ENCODE measurements at regions not wholly inside any gene's neighbourhood (a gene's known extent, or its start where the extent isn't known, plus 50 kb on each side); places are given as distances from the start of the nearest gene placed in this dataset.

DNA sequence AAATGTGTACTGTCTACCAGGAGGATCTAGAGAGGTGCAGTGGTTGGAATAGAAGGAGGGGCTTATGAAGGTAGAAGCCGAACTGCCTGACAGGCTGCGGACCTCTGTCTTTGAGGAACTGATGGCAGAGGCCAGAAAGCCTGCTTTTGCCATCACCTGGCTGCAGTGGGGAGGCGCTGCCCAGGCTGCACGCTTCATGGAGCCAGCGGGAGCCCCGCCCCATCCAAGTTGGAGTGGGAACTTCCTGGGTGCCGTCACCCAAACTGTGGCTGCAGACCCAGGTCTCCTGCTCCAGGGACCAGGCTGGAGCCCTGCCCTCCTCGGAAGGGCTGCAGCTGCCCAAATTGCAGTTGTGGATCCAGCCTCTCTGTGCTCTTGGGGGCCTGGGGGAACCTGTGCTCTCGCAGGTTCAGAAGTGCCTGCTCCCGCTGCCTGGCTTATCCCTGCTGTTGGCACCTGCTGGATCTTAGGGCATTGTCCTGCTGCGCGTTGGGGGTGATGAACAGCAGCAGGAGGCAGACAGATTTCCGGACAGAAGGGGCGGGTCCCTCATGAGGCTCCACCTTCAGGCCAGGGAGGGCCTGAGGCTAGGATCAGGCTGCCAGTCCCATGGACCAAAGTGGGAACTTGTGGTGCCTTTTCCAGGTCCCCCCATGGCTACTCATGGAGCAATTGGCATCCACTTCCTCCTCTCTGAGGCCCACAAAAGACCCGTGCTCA lies 118.0 kb upstream of the PLPPR4 start:
- TF ChIP-seq, protein P1, sequence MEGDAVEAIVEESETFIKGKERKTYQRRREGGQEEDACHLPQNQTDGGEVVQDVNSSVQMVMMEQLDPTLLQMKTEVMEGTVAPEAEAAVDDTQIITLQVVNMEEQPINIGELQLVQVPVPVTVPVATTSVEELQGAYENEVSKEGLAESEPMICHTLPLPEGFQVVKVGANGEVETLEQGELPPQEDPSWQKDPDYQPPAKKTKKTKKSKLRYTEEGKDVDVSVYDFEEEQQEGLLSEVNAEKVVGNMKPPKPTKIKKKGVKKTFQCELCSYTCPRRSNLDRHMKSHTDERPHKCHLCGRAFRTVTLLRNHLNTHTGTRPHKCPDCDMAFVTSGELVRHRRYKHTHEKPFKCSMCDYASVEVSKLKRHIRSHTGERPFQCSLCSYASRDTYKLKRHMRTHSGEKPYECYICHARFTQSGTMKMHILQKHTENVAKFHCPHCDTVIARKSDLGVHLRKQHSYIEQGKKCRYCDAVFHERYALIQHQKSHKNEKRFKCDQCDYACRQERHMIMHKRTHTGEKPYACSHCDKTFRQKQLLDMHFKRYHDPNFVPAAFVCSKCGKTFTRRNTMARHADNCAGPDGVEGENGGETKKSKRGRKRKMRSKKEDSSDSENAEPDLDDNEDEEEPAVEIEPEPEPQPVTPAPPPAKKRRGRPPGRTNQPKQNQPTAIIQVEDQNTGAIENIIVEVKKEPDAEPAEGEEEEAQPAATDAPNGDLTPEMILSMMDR (IDR thresholded peaks at IDR 0.05 in 2 of 3, conservative IDR thresholded peaks at IDR 0.05 in 1 of 3; ENCODE audit: insufficient read depth in 2 of 3, low read depth in 1 of 3, low read length in 3 of 3) = no peak
- no peak for TF ChIP-seq MXI1 (IDR thresholded peaks at IDR 0.05; ENCODE audit: low read depth, low read length)
- TF ChIP-seq POLR2A (conservative IDR thresholded peaks at IDR 0.05) = no peak
- TF ChIP-seq, protein P2, sequence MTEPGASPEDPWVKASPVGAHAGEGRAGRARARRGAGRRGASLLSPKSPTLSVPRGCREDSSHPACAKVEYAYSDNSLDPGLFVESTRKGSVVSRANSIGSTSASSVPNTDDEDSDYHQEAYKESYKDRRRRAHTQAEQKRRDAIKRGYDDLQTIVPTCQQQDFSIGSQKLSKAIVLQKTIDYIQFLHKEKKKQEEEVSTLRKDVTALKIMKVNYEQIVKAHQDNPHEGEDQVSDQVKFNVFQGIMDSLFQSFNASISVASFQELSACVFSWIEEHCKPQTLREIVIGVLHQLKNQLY (CRISPR knock-in tag; conservative IDR thresholded peaks at IDR 0.05) = no peak
- TF ChIP-seq CHD1 (IDR thresholded peaks at IDR 0.05; ENCODE audit: low read length) = no peak
- no peak for TF ChIP-seq DNMT1 (IDR thresholded peaks at IDR 0.05)
- no peak for TF ChIP-seq MTA2 (IDR thresholded peaks at IDR 0.05; ENCODE audit: low read depth)
- no peak for TF ChIP-seq YY1 (IDR thresholded peaks at IDR 0.05; ENCODE audit: borderline replicate concordance in 1 of 3, control insufficient read depth in 1 of 3, extremely low read depth in 1 of 3, insufficient read depth in 3 of 3, insufficient read length in 1 of 3, insufficient replicate concordance in 2 of 3, low read depth in 1 of 3, low read length in 2 of 3)
- no peak for TF ChIP-seq MEF2A (IDR thresholded peaks at IDR 0.05; ENCODE audit: control insufficient read depth, low read depth, low read length)
- no peak for TF ChIP-seq ZNF431 (CRISPR knock-in tag; IDR thresholded peaks at IDR 0.05)
- no peak for TF ChIP-seq NCOR1 (IDR thresholded peaks at IDR 0.05)
- TF ChIP-seq BCL6 (CRISPR knock-in tag; IDR thresholded peaks at IDR 0.05) = no peak

All from K562 (cell line).